HCT116 (cell line): ENCODE measurements at regions not wholly inside any gene's neighbourhood (a gene's known extent, or its start where the extent isn't known, plus 50 kb on each side); places are given as distances from the start of the nearest gene placed in this dataset.

Source experiments
- ATAC-seq: fragments of 200-7000 bp; cut with Tn5 transposase; 2 replicates; pipeline ENCODE4 v1.9.1; 2020; ENCODE audit warnings: mild to moderate bottlenecking, moderate library complexity
- BruUV-seq: library from RNA; stranded (reverse); fragments of 400-500 nt; replicated peaks from 2 replicates; lab custom pipeline; 2021; lab: Mats Ljungman, UMichigan
- CTCF ChIA-PET: fragments of 300-600 bp; sonication (Branson Sonifier 250); formaldehyde crosslinking; loops from one replicate; lab custom pipeline; 2021; ENCODE audit warnings: antibody characterized with exemption; lab: Charles Lee
- POLR2A ChIA-PET: fragments of 300-600, 350-600 bp; sonication (Branson Sonifier 250); formaldehyde crosslinking; loops from one replicate; lab custom pipeline; 2021; ENCODE audit warnings: antibody characterized with exemption; lab: Charles Lee
- RAD21 ChIA-PET, 2 experiments: fragments of 300-600 bp; sonication (Branson Sonifier 250); formaldehyde crosslinking; loops; one replicate each; lab custom pipeline; 2023; ENCODE audit warnings: low total read pairs in 2 of 2; ENCODE audit not compliant: uncharacterized antibody in 2 of 2, unreplicated experiment in 2 of 2, low non-redundant PET in 1 of 2; lab: Charles Lee
- DNase-seq: peaks from one replicate; pipeline ENCODE4 v3.0.0-alpha.2; 2010; ENCODE audit warnings: low read depth, low spot score
- H2AFZ ChIP-seq: fragments of 200-600 bp; shearing (Covaris generic), sonication (generic); 2 replicates; pipeline ENCODE4 v1.6.1; 2017; ENCODE audit warnings: low read depth, mixed run types, mixed read lengths, antibody characterized with exemption, low read length; ENCODE audit not compliant: poor library complexity, severe bottlenecking
- H3K27ac ChIP-seq: 2 replicates; pipeline ENCODE4 v1.5.1; 2012; ENCODE audit warnings: low read depth, low read length
- H3K27me3 ChIP-seq: fragments of 200-600 bp; sonication (generic); 2 replicates; pipeline ENCODE4 v1.6.1; 2016; ENCODE audit warnings: mixed run types, low read length, mixed read lengths; ENCODE audit not compliant: insufficient read depth
- H3K36me3 ChIP-seq, 2 experiments: fragments of 200-500 bp in 1 of 2; fragments of 200-600 bp in 1 of 2; sonication (Bioruptor generic) in 1 of 2; sonication (generic) in 1 of 2; 2 replicates each; pipeline versions ENCODE4 v1.5.1 to v1.6.1; 2014 to 2016; ENCODE audit warnings: low read length in 2 of 2, inconsistent platforms in 1 of 2, mixed read lengths in 1 of 2, mixed run types in 1 of 2; ENCODE audit not compliant: insufficient read depth in 2 of 2, control insufficient read depth in 1 of 2
- H3K4me1 ChIP-seq, 2 experiments: fragments of 200-600 bp in 1 of 2; sonication (generic) in 1 of 2; 2 replicates each; pipeline versions ENCODE4 v1.5.1 to v1.6.1; 2012 to 2017; ENCODE audit warnings: low read length in 2 of 2, inconsistent platforms in 1 of 2, mild to moderate bottlenecking in 1 of 2, mixed read lengths in 1 of 2, mixed run types in 1 of 2, moderate library complexity in 1 of 2; ENCODE audit not compliant: insufficient read depth in 2 of 2, control insufficient read depth in 1 of 2
- H3K4me2 ChIP-seq: fragments of 200-600 bp; sonication (generic); 2 replicates; pipeline ENCODE4 v1.6.1; 2017; ENCODE audit warnings: mixed run types, low read length, mixed read lengths
- H3K4me3 ChIP-seq, 2 experiments: fragments of 200-600 bp in 1 of 2; sonication (generic) in 1 of 2; replicated peaks in 1 of 2; 2 replicates each; pipeline ENCODE4 v1.5.1; 2011 to 2016; ENCODE audit warnings: low read length in 2 of 2, control low read depth in 1 of 2, low read depth in 1 of 2, mild to moderate bottlenecking in 1 of 2, mixed read lengths in 1 of 2, mixed run types in 1 of 2
- H3K79me2 ChIP-seq: fragments of 200-600 bp; sonication (generic); 2 replicates; pipeline ENCODE4 v1.6.1; 2017; ENCODE audit warnings: mild to moderate bottlenecking, mixed run types, low read length, moderate library complexity, mixed read lengths; ENCODE audit not compliant: insufficient read depth
- H3K9ac ChIP-seq: fragments of 200-600 bp; sonication (generic); 2 replicates; pipeline ENCODE4 v1.6.1; 2016; ENCODE audit warnings: low read length, mixed read lengths
- H3K9me2 ChIP-seq: fragments of 200-600 bp; sonication (generic), shearing (Covaris generic); 2 replicates; pipeline ENCODE4 v1.6.1; 2017; ENCODE audit warnings: mixed run types, mild to moderate bottlenecking, moderate library complexity; ENCODE audit not compliant: insufficient read depth
- H3K9me3 ChIP-seq, 2 experiments: fragments of 200-500 bp in 1 of 2; fragments of 200-600 bp in 1 of 2; sonication (Bioruptor generic) in 1 of 2; sonication (generic) in 1 of 2; 2 replicates each; pipeline ENCODE4 v1.6.1; 2014 to 2017; ENCODE audit warnings: low read length in 2 of 2, mixed read lengths in 2 of 2, inconsistent platforms in 1 of 2, low read depth in 1 of 2, mild to moderate bottlenecking in 1 of 2, mixed run types in 1 of 2, moderate library complexity in 1 of 2; ENCODE audit not compliant: control insufficient read depth in 1 of 2, insufficient read depth in 1 of 2
- H4K20me1 ChIP-seq: fragments of 200-600 bp; sonication (generic), shearing (Covaris generic); 2 replicates; pipeline ENCODE4 v1.6.1; 2017; ENCODE audit warnings: mixed run types, mild to moderate bottlenecking, moderate library complexity; ENCODE audit not compliant: insufficient read depth
- CEBPB ChIP-seq: IDR thresholded peaks from 2 replicates; pipeline ENCODE4 v1.6.1; 2012; ENCODE audit warnings: low read depth
- EGR1 ChIP-seq: IDR thresholded peaks from 2 replicates; pipeline ENCODE4 v1.6.1; 2012; ENCODE audit warnings: low read depth
- JUND ChIP-seq: IDR thresholded peaks from 2 replicates; pipeline ENCODE4 v1.6.1; 2012
- POLR2AphosphoS5 ChIP-seq: IDR thresholded peaks from 2 replicates; pipeline ENCODE4 v1.6.1; 2011; ENCODE audit warnings: mild to moderate bottlenecking, low read depth, low read length, moderate library complexity
- REST ChIP-seq: IDR thresholded peaks from 2 replicates; pipeline ENCODE4 v1.6.1; 2012; ENCODE audit warnings: low read depth
- TCF7L2 ChIP-seq: IDR thresholded peaks from 2 replicates; pipeline ENCODE4 v1.7.0; 2011; ENCODE audit warnings: borderline replicate concordance, inconsistent platforms; ENCODE audit not compliant: insufficient read depth, insufficient read length; ENCODE audit errors: extremely low read depth
- ZFX ChIP-seq: fragments of 450-650 bp; IDR thresholded peaks from 2 replicates; pipeline ENCODE4 v1.6.1; 2017
- intact Hi-C: fragments of 100-400 bp; cut with micrococcal nuclease; formaldehyde crosslinking; loops from 2 replicates; pipeline ENCODE4 v1.10.0; 2022

- TF ChIP-seq REST (no peak), ZFX (no peak), POLR2AphosphoS5 (no peak), CEBPB (no peak), JUND (no peak)
These were observed 389.7 kb upstream of the ROBO1 start (continued) for GRCh38 chr3:80157546-80157945.

GRCh38 chr3:80152692-80153091 lies 384.9 kb upstream of the ROBO1 start:
- no peak overlapping the region for H3K9ac ChIP-seq
- H3K4me3 ChIP-seq = no peak overlapping the region
- H3K27ac ChIP-seq = no peak overlapping the region
- intact Hi-C loops = no loop called here
- ChIA-PET POLR2A (no interaction called here), CTCF (no interaction called here), RAD21 (no interaction called here)
- DNase-seq = no peak
- H3K4me1 ChIP-seq = no peaks in the 10 kb centered on the region
- TF ChIP-seq EGR1 = no peak
- TF ChIP-seq TCF7L2 = no peak
- no peaks in the 10 kb centered on the region for H3K79me2 ChIP-seq
- peaks cover 0 to 9% of the 10 kb centered on the region in 2 experiments; a peak in 2 of 4 replicates for H3K9me3 ChIP-seq
- BruUV-seq = no TSS peak
- no peak overlapping the region for H3K4me2 ChIP-seq
- no peaks in the 10 kb centered on the region for H3K9me2 ChIP-seq
- ATAC-seq = no peak
- H4K20me1 ChIP-seq = no peaks in the 10 kb centered on the region
- H3K36me3 ChIP-seq = no peaks in the 10 kb centered on the region
- no peaks in the 10 kb centered on the region for H3K27me3 ChIP-seq
- H2AFZ ChIP-seq = no peak overlapping the region
